ENCODE measurements at regions not wholly inside any gene's neighbourhood (a gene's known extent, or its start where the extent isn't known, plus 50 kb on each side); places are given as distances from the start of the nearest gene placed in this dataset.

DNA sequence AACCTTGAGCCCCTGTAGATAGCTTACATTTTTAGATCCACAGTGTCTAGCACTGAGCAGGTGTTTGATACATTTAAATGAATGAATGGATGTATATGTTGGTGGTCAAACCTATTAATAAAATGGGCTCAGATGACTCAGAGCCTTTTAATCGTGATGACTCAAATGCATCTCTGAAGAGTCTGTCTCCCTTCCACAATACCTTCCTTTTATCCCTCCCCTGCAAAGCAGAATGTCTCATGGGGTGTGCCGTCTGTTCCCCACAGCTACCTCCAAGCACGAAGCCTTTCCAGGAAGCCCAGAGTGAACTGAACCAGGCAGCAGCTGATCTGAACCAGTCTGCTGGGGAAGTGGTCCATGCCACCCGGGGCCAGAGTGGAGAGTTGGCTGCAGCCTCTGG lies 303.5 kb upstream of the TPM1 start:
- TF ChIP-seq POLR2A (IDR thresholded peaks at IDR 0.05) (no peak), POLR2AphosphoS5 (IDR thresholded peaks at IDR 0.05; ENCODE audit: insufficient read depth in 1 of 2, low read depth in 1 of 2) (no peak)
- TF ChIP-seq, protein P1, sequence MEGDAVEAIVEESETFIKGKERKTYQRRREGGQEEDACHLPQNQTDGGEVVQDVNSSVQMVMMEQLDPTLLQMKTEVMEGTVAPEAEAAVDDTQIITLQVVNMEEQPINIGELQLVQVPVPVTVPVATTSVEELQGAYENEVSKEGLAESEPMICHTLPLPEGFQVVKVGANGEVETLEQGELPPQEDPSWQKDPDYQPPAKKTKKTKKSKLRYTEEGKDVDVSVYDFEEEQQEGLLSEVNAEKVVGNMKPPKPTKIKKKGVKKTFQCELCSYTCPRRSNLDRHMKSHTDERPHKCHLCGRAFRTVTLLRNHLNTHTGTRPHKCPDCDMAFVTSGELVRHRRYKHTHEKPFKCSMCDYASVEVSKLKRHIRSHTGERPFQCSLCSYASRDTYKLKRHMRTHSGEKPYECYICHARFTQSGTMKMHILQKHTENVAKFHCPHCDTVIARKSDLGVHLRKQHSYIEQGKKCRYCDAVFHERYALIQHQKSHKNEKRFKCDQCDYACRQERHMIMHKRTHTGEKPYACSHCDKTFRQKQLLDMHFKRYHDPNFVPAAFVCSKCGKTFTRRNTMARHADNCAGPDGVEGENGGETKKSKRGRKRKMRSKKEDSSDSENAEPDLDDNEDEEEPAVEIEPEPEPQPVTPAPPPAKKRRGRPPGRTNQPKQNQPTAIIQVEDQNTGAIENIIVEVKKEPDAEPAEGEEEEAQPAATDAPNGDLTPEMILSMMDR (IDR thresholded peaks at IDR 0.05), result no peak
